C1 segment of cervical spinal cord (tissue), 14 donors: ENCODE measurements at regions not wholly inside any gene's neighbourhood (a gene's known extent, or its start where the extent isn't known, plus 50 kb on each side); places are given as distances from the start of the nearest gene placed in this dataset.
"Not testable (repeated sequence)": the region's sequence is repeated elsewhere in the genome, so short reads cannot be mapped to it uniquely, and the experiment has no call there.

Experiments used
- DNase-seq, 14 donors: peaks; one replicate each; lab custom pipeline; 2025; lab: John Stamatoyannopoulos, UW

- no peak for DNase-seq
These were observed 269.3 kb upstream of the MYT1L start for GRCh38 chr2:2600366-2600765.

GRCh38 chr2:2599441-2599840 lies 268.4 kb upstream of the MYT1L start:
- DNase-seq, result no peak

DNA sequence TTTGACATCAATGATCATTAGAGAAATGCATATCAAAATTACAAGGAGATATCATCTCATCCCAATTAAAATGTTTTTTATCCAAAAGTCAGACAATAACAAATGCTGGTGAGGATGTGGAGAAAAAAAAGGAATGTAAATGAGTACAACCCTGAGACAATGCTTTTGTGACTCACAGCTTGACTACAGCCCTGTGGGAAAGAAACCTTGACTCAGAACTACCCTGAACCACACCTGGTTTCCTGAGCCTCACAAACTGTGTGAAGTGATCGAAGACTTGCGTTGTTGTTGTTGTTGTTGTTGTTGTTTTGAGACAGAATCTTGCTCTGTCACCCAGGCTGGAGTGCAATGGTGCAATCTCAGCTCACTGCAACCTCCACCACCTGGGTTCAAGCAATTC lies 266.6 kb upstream of the MYT1L start:
- no peak for DNase-seq

GRCh38 chr2:2591542-2591940 lies 260.5 kb upstream of the MYT1L start:
- DNase-seq, result no peak

DNA sequence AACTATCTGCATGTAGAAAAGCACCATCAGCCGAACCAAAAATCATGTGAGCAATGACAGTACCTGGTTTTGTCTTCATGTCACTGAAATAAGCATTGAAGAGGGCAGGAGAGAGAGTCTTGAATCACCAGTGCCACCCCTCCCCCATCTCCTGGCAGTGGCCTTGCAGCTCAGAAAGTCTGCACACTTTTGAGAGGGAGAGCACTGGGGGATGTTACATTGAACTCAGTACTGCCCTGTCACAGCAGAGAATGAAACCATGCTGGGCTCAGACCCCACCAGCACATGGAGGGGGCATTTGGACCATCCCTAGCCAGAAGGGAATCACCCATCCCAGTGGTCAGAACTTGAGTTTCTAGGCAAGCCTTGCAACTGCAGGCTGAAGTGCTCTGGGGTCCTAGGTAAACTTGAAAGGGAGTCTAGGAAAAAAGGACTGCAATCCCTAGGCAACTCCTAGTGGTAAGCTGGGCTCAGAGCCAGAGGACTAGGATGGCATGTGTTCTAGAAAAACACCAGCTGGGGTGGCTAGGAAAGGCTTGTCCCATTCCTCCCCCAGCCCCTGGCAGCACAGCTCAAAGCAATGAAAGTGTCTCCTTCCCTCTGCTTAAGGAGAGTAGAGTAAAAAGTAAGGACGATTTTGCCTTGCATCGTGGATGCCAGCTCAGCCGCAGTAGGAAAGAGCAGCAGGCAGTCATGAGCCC lies 259.9 kb upstream of the MYT1L start:
- DNase-seq, result peak in 1 of 14 donors; percentile 19

GRCh38 chr2:2590141-2590540 lies 259.1 kb upstream of the MYT1L start:
- no peak for DNase-seq

DNA sequence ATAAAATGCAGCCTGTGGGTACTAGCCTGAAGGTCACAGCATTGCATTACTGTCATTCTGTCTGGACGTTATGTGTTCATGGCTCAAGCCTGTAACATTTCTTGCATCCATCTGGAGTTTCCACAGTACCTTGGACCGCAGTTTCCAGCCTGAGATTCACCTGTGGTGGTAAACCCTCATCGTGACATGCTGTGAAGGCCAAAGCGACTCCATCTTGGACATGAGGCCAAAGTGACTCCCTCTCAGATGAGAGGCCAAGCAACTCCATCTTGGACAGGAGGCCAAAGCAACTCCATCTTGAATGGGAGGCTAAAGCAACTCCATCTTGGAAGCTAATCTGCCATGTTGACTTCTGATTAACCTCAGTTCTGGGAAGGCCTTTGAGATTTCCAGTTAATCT lies 257.7 kb upstream of the MYT1L start:
- no peak for DNase-seq

DNA sequence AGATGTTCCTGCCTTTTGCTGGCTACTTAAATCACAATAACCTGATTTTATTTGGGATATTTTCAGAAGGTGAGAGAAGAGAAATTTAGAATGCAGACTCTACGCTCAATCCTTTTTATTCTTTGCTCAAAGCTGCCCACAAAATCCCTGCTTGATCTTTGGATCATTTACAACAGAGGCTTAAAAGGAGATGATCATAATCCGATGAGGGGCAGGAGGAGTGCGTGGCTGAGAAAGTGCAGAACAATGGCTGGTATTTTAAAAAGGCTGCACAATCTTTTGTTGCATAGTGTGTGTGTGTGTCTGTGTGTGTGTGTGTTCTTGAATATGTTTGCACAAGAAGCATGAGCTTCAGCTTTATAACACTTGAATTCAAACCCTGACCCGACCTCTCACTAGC lies 256.3 kb upstream of the MYT1L start:
- no peak for DNase-seq

- no peak for DNase-seq
These were observed 255.9 kb upstream of the MYT1L start for GRCh38 chr2:2586931-2587330.

- DNase-seq, result no peak
These were observed 255.1 kb upstream of the MYT1L start for GRCh38 chr2:2586068-2586776.

GRCh38 chr2:2582998-2583545 lies 252.0 kb upstream of the MYT1L start:
- DNase-seq, result no peak

- DNase-seq, result no peak
These were observed 250.5 kb upstream of the MYT1L start for GRCh38 chr2:2581331-2582159.

DNA sequence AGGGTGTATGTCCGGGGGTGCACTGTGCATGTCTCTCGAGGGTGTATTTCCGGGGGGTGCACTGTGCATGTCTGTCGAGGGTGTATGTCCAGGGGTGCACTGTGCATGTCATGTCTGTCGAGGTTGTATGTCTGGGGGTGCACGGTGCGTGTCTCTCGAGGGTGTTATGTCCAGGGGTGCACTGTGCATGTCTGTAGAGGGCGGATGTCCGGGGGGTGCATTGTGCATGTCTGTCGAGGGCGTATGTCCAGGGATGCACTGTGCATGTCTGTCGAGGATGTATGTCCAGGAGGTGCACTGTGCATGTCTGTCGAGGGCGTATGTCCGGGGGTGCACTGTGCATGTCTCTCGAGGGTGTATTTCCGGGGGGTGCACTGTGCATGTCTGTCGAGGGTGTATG lies 249.8 kb upstream of the MYT1L start:
- not testable (repeated sequence) for DNase-seq

DNA sequence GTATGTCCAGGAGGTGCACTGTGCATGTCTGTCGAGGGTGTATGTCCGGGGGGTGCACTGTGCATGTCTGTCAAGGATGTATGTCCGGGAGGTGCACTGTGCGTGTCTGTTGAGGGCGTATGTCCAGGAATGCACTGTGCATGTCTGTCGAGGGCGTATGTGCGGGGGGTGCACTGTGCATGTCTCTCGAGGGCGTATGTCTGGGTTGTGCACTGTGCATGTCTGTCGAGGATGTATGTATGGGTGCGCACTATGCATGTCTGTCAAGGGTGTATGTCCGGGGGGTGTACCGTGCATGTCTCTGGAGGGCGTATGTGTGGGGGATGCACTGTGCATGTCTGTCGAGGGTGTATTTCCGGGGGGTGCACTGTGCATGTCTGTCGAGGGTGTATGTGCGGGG lies 249.3 kb upstream of the MYT1L start:
- no peak for DNase-seq

GRCh38 chr2:2579814-2580213 lies 248.7 kb upstream of the MYT1L start:
- no peak for DNase-seq

DNA sequence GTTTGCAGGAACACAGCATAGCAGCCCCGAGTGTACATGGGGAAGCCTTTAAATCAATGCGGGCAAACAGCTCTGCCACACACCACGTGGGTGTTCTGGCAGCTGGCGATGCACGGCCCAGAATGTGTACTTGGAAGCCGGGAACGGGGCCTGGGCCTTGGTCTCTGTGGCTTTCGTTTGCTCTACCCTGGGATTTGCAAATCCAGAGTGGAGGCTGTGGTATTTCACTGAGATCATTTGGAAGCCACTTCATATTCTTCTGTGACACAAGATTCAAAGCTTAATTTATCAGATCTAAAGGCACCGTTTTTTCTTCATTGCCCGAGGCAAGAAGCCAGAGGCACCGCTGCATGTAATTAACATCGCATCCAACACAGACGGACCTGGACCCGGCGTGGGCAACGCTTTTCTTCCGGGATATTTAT lies 246.3 kb upstream of the MYT1L start:
- DNase-seq, result peak in 12 of 14 donors; percentile 14 to 84 (median 70)

- DNase-seq, result no peak
These were observed 244.9 kb upstream of the MYT1L start for GRCh38 chr2:2575870-2576386.

DNA sequence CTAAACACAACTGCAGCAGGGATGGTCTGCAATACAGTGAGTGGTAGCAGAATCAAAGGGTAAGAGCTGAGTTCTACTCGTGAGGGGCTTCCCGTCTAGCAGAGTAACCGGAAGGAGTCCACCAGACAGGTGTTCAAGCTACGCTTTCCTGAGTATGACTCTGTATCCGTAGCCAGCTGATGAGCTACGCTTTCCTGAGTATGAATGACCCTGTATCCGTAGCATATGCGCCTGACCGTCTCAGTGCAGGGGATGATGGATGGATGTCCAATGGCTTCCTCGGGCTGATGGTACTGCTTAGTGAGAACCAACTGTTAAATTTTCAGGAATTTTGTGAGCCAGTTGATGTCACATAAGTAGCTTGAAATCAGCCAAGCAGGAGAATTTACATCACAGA lies 244.1 kb upstream of the MYT1L start:
- DNase-seq, result no peak

DNA sequence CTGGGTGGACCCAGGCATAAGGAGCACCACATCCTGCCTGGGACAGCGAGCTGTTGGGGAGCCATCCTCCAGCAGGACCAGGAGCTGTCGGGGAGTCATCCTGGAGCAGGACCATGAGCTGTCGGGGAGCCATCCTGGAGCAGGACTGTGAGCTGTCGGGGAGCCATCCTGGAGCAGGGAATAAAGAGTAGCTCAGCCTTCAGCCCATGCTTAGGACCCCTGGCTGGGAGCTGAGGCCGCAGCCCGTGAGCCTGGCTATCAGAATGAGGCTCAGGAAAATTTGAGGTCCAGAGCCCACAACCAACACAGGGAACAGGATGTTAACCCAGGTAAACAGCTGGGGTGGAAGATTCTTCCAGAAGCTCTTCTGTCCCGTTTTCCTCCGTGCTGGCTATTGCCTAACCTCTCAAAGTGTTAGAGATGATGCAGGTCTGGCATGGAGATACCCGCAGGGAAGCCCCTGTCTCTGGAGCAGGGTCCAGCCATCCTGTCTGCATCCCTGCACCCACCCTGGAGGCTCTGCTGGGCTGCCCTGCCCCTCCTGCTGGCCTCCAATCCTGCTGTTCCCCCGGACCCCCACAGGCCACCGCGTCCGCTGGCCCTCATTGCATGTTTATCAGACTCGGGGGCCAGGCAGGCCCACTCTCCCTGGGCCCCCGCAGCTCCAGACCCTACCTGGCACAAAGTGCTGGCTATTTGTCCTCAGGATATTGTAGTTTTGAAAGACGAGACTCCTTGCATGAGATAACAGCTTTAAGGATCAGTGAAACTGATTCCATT lies 243.5 kb upstream of the MYT1L start:
- DNase-seq, result no peak

DNA sequence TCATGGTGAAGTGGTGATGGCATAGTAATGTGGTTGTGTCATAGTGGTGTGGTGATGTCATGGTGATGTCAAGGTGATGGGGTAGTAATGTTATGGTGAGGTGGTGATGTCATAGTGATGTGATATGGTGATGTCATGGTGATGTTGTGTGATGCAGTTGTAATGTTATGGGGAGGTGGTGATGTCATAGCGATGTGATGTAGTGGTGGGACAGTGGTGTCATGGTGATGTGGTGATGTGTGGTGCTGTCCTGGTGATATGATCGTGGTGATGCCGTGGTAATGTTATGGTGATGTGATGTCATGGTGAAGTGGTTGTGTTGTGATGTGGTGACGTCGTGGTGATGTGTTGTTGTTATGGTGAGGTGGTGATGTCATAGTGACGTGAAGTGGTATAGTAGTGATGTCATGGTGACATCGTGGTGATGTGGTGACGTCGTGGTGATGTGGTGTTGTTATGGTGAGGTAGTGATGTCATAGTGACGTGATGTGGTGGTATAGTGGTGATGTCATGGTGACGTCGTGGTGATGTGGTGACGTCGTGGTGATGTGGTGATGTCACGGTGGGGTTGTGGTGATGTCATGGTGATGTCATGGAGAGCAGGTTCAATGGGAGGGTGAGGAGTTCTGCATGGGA lies 242.7 kb upstream of the MYT1L start:
- DNase-seq, result no peak

DNA sequence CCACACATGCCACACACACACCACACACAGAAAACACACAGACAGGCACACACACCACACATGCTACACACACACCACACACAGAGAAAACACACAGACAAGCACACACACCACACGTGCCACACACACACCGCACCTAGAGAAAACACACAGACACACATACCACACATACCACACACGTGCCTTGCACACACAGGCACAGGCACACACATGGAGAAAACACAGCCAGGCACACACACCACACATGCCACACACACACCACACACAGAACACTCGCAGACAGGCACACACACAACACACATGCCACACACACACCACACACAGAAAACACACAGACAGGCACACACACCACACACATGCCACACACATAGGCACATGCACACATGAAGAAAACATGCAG lies 242.1 kb upstream of the MYT1L start:
- DNase-seq, result no peak
